ENCODE measurements at regions not wholly inside any gene's neighbourhood (a gene's known extent, or its start where the extent isn't known, plus 50 kb on each side); places are given as distances from the start of the nearest gene placed in this dataset.
A peak's percentile ranks its signal among the peaks of the same experiment; 100 is the strongest.

GRCh38 chr5:86332851-86333250 is 284.9 kb upstream of the COX7C start:
- Histone ChIP-seq H3K9ac (ENCODE audit: extremely low read depth, low read length, poor library complexity, severe bottlenecking) (no peak overlapping the region), H3K27me3 (ENCODE audit: control insufficient read depth, insufficient read depth, low read length, poor library complexity, severe bottlenecking) (no peaks in the 10 kb centered on the region), H3K36me3 (ENCODE audit: control insufficient read depth, insufficient read depth, low read length) (no peaks in the 10 kb centered on the region), H3K27ac (ENCODE audit: low read depth, low read length) (no peak overlapping the region), H3K9me3 (ENCODE audit: control insufficient read depth, low read length) (no peaks in the 10 kb centered on the region), H3K4me3 (ENCODE audit: low read length) (no peak overlapping the region), H3K4me1 (ENCODE audit: control insufficient read depth, insufficient read depth, low read length) (no peaks in the 10 kb centered on the region)
- TF ChIP-seq, protein P1, sequence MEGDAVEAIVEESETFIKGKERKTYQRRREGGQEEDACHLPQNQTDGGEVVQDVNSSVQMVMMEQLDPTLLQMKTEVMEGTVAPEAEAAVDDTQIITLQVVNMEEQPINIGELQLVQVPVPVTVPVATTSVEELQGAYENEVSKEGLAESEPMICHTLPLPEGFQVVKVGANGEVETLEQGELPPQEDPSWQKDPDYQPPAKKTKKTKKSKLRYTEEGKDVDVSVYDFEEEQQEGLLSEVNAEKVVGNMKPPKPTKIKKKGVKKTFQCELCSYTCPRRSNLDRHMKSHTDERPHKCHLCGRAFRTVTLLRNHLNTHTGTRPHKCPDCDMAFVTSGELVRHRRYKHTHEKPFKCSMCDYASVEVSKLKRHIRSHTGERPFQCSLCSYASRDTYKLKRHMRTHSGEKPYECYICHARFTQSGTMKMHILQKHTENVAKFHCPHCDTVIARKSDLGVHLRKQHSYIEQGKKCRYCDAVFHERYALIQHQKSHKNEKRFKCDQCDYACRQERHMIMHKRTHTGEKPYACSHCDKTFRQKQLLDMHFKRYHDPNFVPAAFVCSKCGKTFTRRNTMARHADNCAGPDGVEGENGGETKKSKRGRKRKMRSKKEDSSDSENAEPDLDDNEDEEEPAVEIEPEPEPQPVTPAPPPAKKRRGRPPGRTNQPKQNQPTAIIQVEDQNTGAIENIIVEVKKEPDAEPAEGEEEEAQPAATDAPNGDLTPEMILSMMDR (conservative IDR thresholded peaks at IDR 0.05), result no peak
- H3K9me3 Mint-ChIP-seq, result no peaks in the 10 kb centered on the region
- no CpG with 5 or more reads among the region's 1 CpG for WGBS, 2 experiments (ENCODE audit: insufficient coverage in 1 of 2, insufficient read length in 1 of 2)
- H3K27ac Mint-ChIP-seq, result no peak overlapping the region
- H3K36me3 Mint-ChIP-seq (ENCODE audit: low read depth), result no peaks in the 10 kb centered on the region
- DNase-seq, result no peak
- H3K4me3 Mint-ChIP-seq, result no peak overlapping the region
- no peaks in the 10 kb centered on the region for H3K4me1 Mint-ChIP-seq
- H3K27me3 Mint-ChIP-seq (ENCODE audit: insufficient read depth), result no peaks in the 10 kb centered on the region

GRCh38 chr5:86337667-86338460 is 279.9 kb upstream of the COX7C start:
- Histone ChIP-seq H3K36me3 (ENCODE audit: control insufficient read depth, insufficient read depth, low read length) (no peaks in the 10 kb centered on the region), H3K9ac (ENCODE audit: extremely low read depth, low read length, poor library complexity, severe bottlenecking) (no peak overlapping the region), H3K27me3 (ENCODE audit: control insufficient read depth, insufficient read depth, low read length, poor library complexity, severe bottlenecking) (no peaks in the 10 kb centered on the region), H3K4me3 (ENCODE audit: low read length) (no peak overlapping the region), H3K4me1 (ENCODE audit: control insufficient read depth, insufficient read depth, low read length) (no peaks in the 10 kb centered on the region), H3K9me3 (ENCODE audit: control insufficient read depth, low read length) (no peaks in the 10 kb centered on the region), H3K27ac (ENCODE audit: low read depth, low read length) (no peak overlapping the region)
- H3K9me3 Mint-ChIP-seq, result no peaks in the 10 kb centered on the region
- no peak overlapping the region for H3K27ac Mint-ChIP-seq
- H3K4me3 Mint-ChIP-seq, result no peak overlapping the region
- 82 to 100% methylated on average over 5 to 10 of the region's 10 CpGs for WGBS, 2 experiments (ENCODE audit: insufficient coverage in 1 of 2, insufficient read length in 1 of 2)
- H3K27me3 Mint-ChIP-seq (ENCODE audit: insufficient read depth), result no peaks in the 10 kb centered on the region
- no peaks in the 10 kb centered on the region for H3K36me3 Mint-ChIP-seq (ENCODE audit: low read depth)
- H3K4me1 Mint-ChIP-seq, result no peaks in the 10 kb centered on the region
- no peak for DNase-seq
- TF ChIP-seq, protein P1 (conservative IDR thresholded peaks at IDR 0.05), result peak; percentile 40

GRCh38 chr5:86354664-86355063 is 263.1 kb upstream of the COX7C start:
- 100% methylated on average over 1 of the region's 2 CpGs; no CpG with 5 or more reads in 1 of the 2 experiments for WGBS, 2 experiments (ENCODE audit: insufficient coverage in 1 of 2, insufficient read length in 1 of 2)
- H3K36me3 Mint-ChIP-seq (ENCODE audit: low read depth), result no peaks in the 10 kb centered on the region
- H3K9ac ChIP-seq (ENCODE audit: extremely low read depth, low read length, poor library complexity, severe bottlenecking), result no peak overlapping the region
- H3K27ac Mint-ChIP-seq, result no peak overlapping the region
- no peak for DNase-seq
- H3K4me3 Mint-ChIP-seq, result no peak overlapping the region
- H3K9me3 Mint-ChIP-seq, result no peaks in the 10 kb centered on the region
- H3K9me3 ChIP-seq (ENCODE audit: control insufficient read depth, low read length), result no peaks in the 10 kb centered on the region
- H3K4me1 Mint-ChIP-seq, result no peaks in the 10 kb centered on the region
- no peak overlapping the region for H3K4me3 ChIP-seq (ENCODE audit: low read length)
- TF ChIP-seq, protein P1 (conservative IDR thresholded peaks at IDR 0.05), result no peak
- H3K36me3 ChIP-seq (ENCODE audit: control insufficient read depth, insufficient read depth, low read length), result no peaks in the 10 kb centered on the region
- H3K27ac ChIP-seq (ENCODE audit: low read depth, low read length), result no peak overlapping the region
- H3K27me3 ChIP-seq (ENCODE audit: control insufficient read depth, insufficient read depth, low read length, poor library complexity, severe bottlenecking), result no peaks in the 10 kb centered on the region
- no peaks in the 10 kb centered on the region for H3K4me1 ChIP-seq (ENCODE audit: control insufficient read depth, insufficient read depth, low read length)
- H3K27me3 Mint-ChIP-seq (ENCODE audit: insufficient read depth), result no peaks in the 10 kb centered on the region
